ENCODE measurements at regions not wholly inside any gene's neighbourhood (a gene's known extent, or its start where the extent isn't known, plus 50 kb on each side); places are given as distances from the start of the nearest gene placed in this dataset.

DNA sequence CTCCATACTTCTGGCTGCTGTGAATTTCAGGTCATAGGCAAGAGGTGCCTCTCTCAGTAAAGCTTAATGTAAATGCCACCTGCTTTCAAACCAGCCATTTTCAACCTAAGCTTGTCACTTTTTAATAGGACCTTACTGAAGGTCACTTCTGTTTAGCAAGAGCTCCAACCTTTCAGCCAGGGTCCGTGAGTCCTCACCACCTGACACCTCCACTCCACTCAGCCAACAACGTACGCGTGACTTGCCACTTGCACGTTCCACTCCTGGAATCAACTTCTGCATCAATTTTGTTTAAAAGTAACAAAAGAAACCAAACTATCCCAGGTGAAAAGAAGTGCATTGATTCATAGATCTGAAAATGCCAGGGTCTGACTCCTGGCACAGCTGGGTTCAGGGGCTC, 114.4 kb downstream of the TRIM29 start:
- Histone ChIP-seq H3K36me3 (ENCODE audit: control insufficient read depth, insufficient read depth, low read length) (no peaks in the 10 kb centered on the region), H3K4me1 (ENCODE audit: control insufficient read depth, insufficient read depth, low read length, poor library complexity, severe bottlenecking) (peaks cover 17% of the 10 kb centered on the region), H3K4me3 (ENCODE audit: extremely low read depth, insufficient read depth, low read length, poor library complexity, severe bottlenecking) (no peak overlapping the region), H3K27ac (ENCODE audit: low read depth, low read length, severe bottlenecking) (no peak overlapping the region), H3K9me3 (ENCODE audit: control insufficient read depth, low read length) (no peaks in the 10 kb centered on the region)
- WGBS, 2 experiments (ENCODE audit: insufficient coverage in 2 of 2) = 67 to 78% methylated on average over 5 of the region's 5 CpGs

DNA sequence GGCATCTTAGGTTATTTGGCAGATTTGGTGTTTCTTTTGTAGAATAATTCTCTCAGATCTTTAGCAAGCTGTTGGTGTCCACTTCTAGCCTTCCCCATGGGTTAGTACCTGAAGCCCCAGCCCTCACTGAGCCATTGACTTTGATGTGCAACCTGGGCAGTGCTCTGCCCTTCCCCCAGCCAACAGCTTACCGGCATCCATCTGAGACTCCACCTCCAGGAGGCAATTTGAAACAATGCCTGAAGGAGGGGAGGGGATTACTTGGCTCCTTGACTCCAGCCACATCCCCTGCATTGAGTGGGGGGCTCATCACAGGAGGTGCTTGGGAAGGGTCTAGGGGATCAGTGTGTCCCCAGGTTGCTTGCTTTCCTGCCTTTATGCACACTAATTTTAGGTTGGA, 114.8 kb downstream of the TRIM29 start:
- Histone ChIP-seq H3K36me3 (ENCODE audit: control insufficient read depth, insufficient read depth, low read length) (no peaks in the 10 kb centered on the region), H3K4me3 (ENCODE audit: extremely low read depth, insufficient read depth, low read length, poor library complexity, severe bottlenecking) (no peak overlapping the region), H3K4me1 (ENCODE audit: control insufficient read depth, insufficient read depth, low read length, poor library complexity, severe bottlenecking) (peaks cover 17% of the 10 kb centered on the region), H3K27ac (ENCODE audit: low read depth, low read length, severe bottlenecking) (no peak overlapping the region), H3K9me3 (ENCODE audit: control insufficient read depth, low read length) (no peaks in the 10 kb centered on the region)
- no CpG with 5 or more reads among the region's 1 CpG for WGBS, 2 experiments (ENCODE audit: insufficient coverage in 2 of 2)

DNA sequence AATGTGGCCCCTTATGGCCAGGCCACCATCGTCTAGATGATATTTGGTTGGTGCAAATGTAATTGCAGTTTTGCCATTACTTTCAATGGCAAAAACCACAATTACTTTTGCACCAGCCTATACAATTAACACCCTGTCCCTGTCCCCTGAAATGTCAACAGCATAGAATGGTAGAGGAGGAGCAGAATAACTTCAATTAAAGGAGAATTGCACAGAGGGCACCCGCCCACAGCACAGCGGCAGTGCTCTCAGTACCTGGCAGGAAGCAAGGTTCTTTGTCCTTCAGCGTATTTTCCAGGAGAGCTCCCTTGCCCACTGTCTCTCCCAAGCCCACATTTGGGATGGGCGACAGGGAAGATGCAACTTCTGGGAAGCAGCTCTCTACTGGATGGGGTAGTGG, 115.3 kb downstream of the TRIM29 start:
- Histone ChIP-seq H3K4me1 (ENCODE audit: control insufficient read depth, insufficient read depth, low read length, poor library complexity, severe bottlenecking) (peaks cover 21% of the 10 kb centered on the region), H3K4me3 (ENCODE audit: extremely low read depth, insufficient read depth, low read length, poor library complexity, severe bottlenecking) (no peak overlapping the region), H3K27ac (ENCODE audit: low read depth, low read length, severe bottlenecking) (no peak overlapping the region), H3K9me3 (ENCODE audit: control insufficient read depth, low read length) (no peaks in the 10 kb centered on the region), H3K36me3 (ENCODE audit: control insufficient read depth, insufficient read depth, low read length) (no peaks in the 10 kb centered on the region)
- 79 to 97% methylated on average over 2 to 3 of the region's 5 CpGs for WGBS, 2 experiments (ENCODE audit: insufficient coverage in 2 of 2)

DNA sequence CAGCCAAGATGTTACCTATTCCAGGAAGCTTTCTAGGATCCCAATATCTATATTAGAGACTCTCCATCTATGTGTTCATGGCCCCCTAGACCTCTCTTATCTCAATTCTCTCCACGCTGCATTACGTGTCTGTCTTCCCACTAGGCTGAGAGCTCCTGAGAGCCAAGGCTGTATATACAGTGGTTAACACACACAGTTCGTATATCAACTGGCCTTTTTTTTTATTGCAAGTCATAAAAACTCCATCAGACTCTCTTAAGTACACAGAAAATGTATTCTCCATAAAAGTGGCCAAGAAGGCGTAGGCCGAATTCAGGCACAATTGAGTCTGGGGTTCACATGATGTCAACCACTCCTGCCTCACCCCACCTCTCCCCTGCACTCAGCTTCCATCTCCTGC, 115.9 kb downstream of the TRIM29 start:
- Histone ChIP-seq H3K9me3 (ENCODE audit: control insufficient read depth, low read length) (no peaks in the 10 kb centered on the region), H3K4me1 (ENCODE audit: control insufficient read depth, insufficient read depth, low read length, poor library complexity, severe bottlenecking) (peaks cover 26% of the 10 kb centered on the region), H3K4me3 (ENCODE audit: extremely low read depth, insufficient read depth, low read length, poor library complexity, severe bottlenecking) (no peak overlapping the region), H3K36me3 (ENCODE audit: control insufficient read depth, insufficient read depth, low read length) (no peaks in the 10 kb centered on the region), H3K27ac (ENCODE audit: low read depth, low read length, severe bottlenecking) (peak overlapping the region; percentile 66)
- WGBS, 2 experiments (ENCODE audit: insufficient coverage in 2 of 2) = 90 to 94% methylated on average over 5 of the region's 5 CpGs

DNA sequence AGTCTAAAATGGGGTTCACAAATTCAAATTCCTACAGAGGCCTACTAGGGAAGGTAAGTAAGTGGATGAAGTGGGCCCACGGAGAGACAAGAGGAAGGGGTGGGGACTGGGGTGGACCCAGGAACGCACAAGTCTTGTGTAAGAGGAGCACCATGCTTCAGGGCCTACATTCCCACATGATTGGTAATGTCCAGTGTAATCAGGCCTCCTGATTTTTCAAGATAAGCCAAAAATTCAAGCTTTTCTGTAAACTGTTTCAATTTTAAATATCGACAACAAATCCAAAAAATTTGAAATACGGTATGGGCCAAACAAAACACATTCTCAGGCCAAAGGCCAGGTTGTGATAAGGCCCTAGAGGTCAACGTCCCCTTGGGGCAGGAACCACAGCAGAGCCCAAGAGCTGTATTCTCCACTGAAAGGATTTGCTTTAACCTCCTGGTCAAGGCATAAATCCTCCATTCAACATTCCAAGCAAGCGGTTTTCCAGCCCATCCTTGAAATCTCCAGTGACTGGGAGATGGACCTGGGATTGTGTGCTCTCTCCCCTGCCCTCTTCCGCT, 116.4 kb downstream of the TRIM29 start:
- Histone ChIP-seq H3K27ac (ENCODE audit: low read depth, low read length, severe bottlenecking) (peak overlapping the region; percentile 66), H3K36me3 (ENCODE audit: control insufficient read depth, insufficient read depth, low read length) (no peaks in the 10 kb centered on the region), H3K4me3 (ENCODE audit: extremely low read depth, insufficient read depth, low read length, poor library complexity, severe bottlenecking) (no peak overlapping the region), H3K4me1 (ENCODE audit: control insufficient read depth, insufficient read depth, low read length, poor library complexity, severe bottlenecking) (peaks cover 26% of the 10 kb centered on the region), H3K9me3 (ENCODE audit: control insufficient read depth, low read length) (no peaks in the 10 kb centered on the region)
- WGBS, 2 experiments (ENCODE audit: insufficient coverage in 2 of 2) = 95 to 97% methylated on average over 6 to 7 of the region's 7 CpGs

DNA sequence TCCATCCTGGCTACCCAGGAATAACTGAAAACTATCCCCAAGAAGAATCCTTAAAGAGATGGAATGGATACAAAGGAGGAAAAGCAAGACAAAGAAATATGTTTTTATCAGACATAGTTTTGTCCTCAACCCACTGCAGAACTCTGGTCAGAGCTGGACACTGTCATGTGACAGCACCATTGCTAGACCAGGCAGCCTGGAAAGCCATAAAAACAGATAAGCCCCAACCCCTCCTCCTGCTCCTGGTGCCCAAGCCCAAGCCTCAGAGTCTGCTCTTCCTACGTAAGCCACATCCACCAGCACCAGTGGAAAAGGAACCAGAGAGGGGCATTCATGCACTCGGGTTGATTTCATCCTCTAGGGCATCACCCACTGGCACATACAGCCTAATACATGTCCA, 116.9 kb downstream of the TRIM29 start:
- no peaks in the 10 kb centered on the region for H3K9me3 ChIP-seq (ENCODE audit: control insufficient read depth, low read length)
- H3K4me1 ChIP-seq (ENCODE audit: control insufficient read depth, insufficient read depth, low read length, poor library complexity, severe bottlenecking) = peaks cover 26% of the 10 kb centered on the region
- no peaks in the 10 kb centered on the region for H3K36me3 ChIP-seq (ENCODE audit: control insufficient read depth, insufficient read depth, low read length)
- peak overlapping the region; percentile 66 for H3K27ac ChIP-seq (ENCODE audit: low read depth, low read length, severe bottlenecking)
- no peak overlapping the region for H3K4me3 ChIP-seq (ENCODE audit: extremely low read depth, insufficient read depth, low read length, poor library complexity, severe bottlenecking)
- WGBS, 2 experiments (ENCODE audit: insufficient coverage in 2 of 2) = 80% methylated on average over 1 of the region's 2 CpGs; no CpG with 5 or more reads in 1 of the 2 experiments

DNA sequence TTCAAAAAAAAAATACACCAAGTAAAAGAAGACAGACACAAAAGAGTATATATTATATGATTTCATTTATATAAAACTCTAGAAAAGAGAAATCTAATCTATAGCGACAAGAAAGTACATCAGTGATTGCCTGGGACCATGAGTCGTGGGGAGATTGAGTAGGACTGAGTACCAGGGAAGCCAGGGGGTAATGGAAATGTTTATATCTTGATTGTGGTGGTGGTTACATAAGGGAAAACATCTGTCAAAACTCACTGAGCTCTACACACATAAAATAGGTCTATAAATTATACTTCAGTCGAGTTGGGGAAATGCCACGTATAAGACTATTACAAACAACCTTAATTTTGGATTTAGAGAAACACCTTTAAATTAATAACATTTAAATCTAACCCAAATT, 117.4 kb downstream of the TRIM29 start:
- Histone ChIP-seq H3K4me1 (ENCODE audit: control insufficient read depth, insufficient read depth, low read length, poor library complexity, severe bottlenecking) (peaks cover 24% of the 10 kb centered on the region), H3K27ac (ENCODE audit: low read depth, low read length, severe bottlenecking) (no peak overlapping the region), H3K36me3 (ENCODE audit: control insufficient read depth, insufficient read depth, low read length) (no peaks in the 10 kb centered on the region), H3K9me3 (ENCODE audit: control insufficient read depth, low read length) (no peaks in the 10 kb centered on the region), H3K4me3 (ENCODE audit: extremely low read depth, insufficient read depth, low read length, poor library complexity, severe bottlenecking) (no peak overlapping the region)
- 100% methylated on average over 1 of the region's 4 CpGs; no CpG with 5 or more reads in 1 of the 2 experiments for WGBS, 2 experiments (ENCODE audit: insufficient coverage in 2 of 2)

DNA sequence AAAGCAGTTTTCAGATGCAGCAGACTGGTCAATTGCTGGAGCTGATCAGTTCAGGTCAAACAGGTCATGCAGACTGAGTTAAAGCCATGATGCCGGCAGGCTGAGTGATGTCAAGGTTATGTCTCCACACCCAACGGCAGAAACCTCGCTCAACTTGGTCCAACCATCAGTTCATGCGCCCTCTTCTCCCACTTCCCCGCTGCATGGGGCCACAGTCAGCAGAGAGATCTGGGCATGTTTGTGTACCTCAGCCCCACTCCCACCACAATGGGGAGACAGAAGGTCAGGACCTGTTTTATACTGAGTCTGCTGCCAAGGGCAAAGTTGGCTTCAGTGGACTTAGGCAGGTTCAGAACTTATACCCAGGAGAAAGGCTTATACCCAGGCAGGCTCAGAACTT, 118.7 kb downstream of the TRIM29 start:
- Histone ChIP-seq H3K27ac (ENCODE audit: low read depth, low read length, severe bottlenecking) (no peak overlapping the region), H3K36me3 (ENCODE audit: control insufficient read depth, insufficient read depth, low read length) (no peaks in the 10 kb centered on the region), H3K4me1 (ENCODE audit: control insufficient read depth, insufficient read depth, low read length, poor library complexity, severe bottlenecking) (peaks cover 15% of the 10 kb centered on the region), H3K4me3 (ENCODE audit: extremely low read depth, insufficient read depth, low read length, poor library complexity, severe bottlenecking) (no peak overlapping the region), H3K9me3 (ENCODE audit: control insufficient read depth, low read length) (no peaks in the 10 kb centered on the region)
- 74 to 100% methylated on average over 2 to 3 of the region's 5 CpGs for WGBS, 2 experiments (ENCODE audit: insufficient coverage in 2 of 2)

DNA sequence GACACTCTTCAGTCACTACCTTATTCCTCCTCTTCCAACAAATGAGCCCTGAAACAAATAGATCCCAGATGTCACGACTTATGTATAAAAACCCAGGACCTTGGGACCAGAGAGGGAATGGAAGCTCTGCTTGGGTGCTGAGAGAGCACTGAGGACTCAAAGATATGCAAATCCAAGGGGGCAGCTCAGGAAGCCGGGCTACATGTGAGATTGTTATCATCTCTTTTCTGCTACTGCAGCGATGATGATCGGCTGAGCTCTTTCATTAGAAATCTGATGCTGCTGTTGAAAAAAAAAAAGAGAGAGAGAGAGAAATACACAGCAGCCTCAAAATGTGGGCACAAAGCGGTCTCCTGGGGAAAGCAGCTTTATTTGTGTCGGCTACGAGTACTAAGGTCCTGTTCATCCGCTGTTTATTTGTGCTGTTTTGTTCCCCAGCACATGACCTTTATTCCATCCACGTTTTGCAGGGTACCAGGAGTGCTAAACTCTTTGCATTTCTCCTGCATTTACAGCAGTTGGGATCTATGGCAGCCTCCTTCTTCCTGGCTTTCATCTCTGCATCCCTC, 120.2 kb downstream of the TRIM29 start:
- peaks cover 20% of the 10 kb centered on the region for H3K4me1 ChIP-seq (ENCODE audit: control insufficient read depth, insufficient read depth, low read length, poor library complexity, severe bottlenecking)
- H3K9me3 ChIP-seq (ENCODE audit: control insufficient read depth, low read length) = no peaks in the 10 kb centered on the region
- no peaks in the 10 kb centered on the region for H3K36me3 ChIP-seq (ENCODE audit: control insufficient read depth, insufficient read depth, low read length)
- H3K4me3 ChIP-seq (ENCODE audit: extremely low read depth, insufficient read depth, low read length, poor library complexity, severe bottlenecking) = no peak overlapping the region
- no peak overlapping the region for H3K27ac ChIP-seq (ENCODE audit: low read depth, low read length, severe bottlenecking)
- 46 to 52% methylated on average over 8 to 9 of the region's 9 CpGs for WGBS, 2 experiments (ENCODE audit: insufficient coverage in 2 of 2)

DNA sequence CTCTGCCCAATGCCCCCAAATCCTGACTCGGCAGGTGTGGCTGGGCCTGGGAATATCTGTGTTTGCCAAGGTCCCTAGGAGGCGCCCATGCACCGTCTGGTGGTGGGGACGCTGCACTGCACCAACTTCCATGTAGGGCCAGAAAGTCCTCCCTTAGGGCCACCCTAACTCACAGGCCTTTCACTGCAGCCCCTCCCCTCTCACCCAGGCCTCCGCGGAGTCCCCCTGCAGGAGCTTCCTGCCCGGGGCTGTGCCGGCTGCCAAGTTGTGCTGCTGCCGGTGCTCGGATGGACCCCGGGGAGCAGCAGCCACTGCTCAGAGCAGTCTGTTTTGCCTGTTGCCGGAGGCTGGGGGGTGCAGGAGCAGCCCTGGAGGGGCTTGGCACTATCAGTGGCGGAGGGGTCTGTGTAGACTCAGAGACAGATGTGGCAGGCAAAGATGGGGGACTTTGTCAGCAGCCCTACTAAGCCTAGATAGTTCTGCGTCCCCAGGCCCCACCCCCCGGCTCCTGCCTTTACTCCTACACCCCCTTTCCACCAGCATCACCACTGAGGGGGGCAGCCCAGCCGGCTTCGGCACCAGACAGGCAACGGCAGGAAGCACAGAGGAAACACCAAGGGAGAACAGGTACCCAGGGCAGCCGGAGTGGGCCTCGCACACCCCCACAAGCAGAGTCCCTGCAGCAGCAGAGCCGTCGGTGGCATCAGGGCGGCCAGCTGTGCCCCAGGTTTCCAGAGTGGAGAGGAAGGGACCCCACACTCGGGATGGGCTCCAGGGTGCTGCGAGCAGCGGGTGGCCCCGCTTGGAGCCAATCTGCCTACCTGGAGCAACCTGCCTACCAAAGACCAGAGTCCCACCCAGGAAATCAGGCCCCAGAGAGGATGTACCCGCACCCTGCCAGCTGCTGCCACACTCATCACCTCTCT, 124.3 kb downstream of the TRIM29 start:
- no peak overlapping the region for H3K4me3 ChIP-seq (ENCODE audit: extremely low read depth, insufficient read depth, low read length, poor library complexity, severe bottlenecking)
- 48 to 49% methylated on average over 23 of the region's 28 CpGs for WGBS, 2 experiments (ENCODE audit: insufficient coverage in 2 of 2)
- no peaks in the 10 kb centered on the region for H3K36me3 ChIP-seq (ENCODE audit: control insufficient read depth, insufficient read depth, low read length)
- H3K9me3 ChIP-seq (ENCODE audit: control insufficient read depth, low read length) = no peaks in the 10 kb centered on the region
- H3K4me1 ChIP-seq (ENCODE audit: control insufficient read depth, insufficient read depth, low read length, poor library complexity, severe bottlenecking) = peaks cover 19% of the 10 kb centered on the region
- H3K27ac ChIP-seq (ENCODE audit: low read depth, low read length, severe bottlenecking) = no peak overlapping the region

DNA sequence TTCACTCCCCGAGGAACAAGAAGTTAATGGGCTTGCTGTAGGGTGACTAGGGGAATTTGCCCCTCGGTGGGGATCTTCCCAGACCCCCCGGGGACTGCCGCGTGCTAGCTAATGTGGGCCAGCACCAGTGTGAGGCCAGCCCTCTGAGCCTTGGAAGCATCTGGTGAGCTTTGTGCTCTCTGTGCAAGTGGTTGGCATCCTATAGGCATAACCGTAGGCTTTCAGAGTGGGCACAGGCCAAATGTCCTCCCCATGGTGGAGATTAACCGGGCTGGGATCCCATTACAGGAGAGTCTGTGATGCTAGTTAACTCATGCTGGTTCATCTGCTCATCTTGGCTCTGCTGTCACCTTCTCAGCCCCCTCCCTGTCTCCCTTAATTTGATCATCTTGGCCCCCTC, 125.7 kb downstream of the TRIM29 start:
- 79 to 86% methylated on average over 7 of the region's 7 CpGs for WGBS, 2 experiments (ENCODE audit: insufficient coverage in 2 of 2)

More for the DNA sequence above, 125.7 kb downstream of the TRIM29 start:
- Histone ChIP-seq H3K36me3 (ENCODE audit: control insufficient read depth, insufficient read depth, low read length) (no peaks in the 10 kb centered on the region), H3K4me1 (ENCODE audit: control insufficient read depth, insufficient read depth, low read length, poor library complexity, severe bottlenecking) (peaks cover 11% of the 10 kb centered on the region), H3K27ac (ENCODE audit: low read depth, low read length, severe bottlenecking) (no peak overlapping the region), H3K4me3 (ENCODE audit: extremely low read depth, insufficient read depth, low read length, poor library complexity, severe bottlenecking) (no peak overlapping the region), H3K9me3 (ENCODE audit: control insufficient read depth, low read length) (no peaks in the 10 kb centered on the region)

Measured in mesodermal cell (in vitro differentiated cells).